ENCODE measurements at regions not wholly inside any gene's neighbourhood (a gene's known extent, or its start where the extent isn't known, plus 50 kb on each side); places are given as distances from the start of the nearest gene placed in this dataset.

DNA sequence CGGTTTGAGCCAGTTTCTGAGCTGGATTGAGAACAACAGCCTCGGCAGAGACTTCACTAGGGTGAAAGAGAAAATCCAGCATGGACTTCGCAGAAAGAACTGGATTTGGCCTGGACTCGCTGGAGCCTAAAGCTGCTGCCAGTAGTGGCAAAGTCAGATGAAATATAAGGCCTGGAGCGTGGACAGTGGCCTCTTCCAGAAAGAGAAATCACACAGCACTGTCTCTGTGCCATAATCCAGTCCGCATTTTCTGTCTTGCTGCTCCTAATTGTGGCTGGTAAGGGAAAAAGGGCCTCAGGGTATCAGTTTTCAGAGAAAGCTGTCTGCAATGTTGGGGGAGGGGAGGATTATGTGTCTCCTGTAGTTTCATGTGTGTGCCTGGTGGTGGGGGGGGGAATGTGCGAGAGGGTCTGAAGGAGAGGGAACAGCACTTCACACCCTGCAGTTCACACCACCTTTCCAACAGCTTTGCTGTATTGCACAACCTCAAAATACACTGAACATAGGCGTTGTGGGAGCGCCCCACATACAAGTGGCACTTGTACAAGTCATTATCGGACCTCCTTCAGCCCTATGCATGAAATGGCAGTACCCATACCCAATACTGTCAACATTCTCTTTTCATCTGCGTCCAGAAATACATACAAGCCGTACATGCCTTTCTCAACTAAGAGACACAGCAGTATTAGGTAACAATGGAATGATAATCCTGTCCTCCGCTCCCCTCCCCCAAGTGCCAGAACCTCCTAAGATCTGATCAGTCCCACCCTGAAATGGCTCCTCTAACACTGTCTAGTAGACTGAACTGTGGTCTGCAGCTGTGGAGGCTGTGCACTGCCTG is 107.5 kb upstream of the ATF7IP start (continued):
- TF ChIP-seq, protein P1, sequence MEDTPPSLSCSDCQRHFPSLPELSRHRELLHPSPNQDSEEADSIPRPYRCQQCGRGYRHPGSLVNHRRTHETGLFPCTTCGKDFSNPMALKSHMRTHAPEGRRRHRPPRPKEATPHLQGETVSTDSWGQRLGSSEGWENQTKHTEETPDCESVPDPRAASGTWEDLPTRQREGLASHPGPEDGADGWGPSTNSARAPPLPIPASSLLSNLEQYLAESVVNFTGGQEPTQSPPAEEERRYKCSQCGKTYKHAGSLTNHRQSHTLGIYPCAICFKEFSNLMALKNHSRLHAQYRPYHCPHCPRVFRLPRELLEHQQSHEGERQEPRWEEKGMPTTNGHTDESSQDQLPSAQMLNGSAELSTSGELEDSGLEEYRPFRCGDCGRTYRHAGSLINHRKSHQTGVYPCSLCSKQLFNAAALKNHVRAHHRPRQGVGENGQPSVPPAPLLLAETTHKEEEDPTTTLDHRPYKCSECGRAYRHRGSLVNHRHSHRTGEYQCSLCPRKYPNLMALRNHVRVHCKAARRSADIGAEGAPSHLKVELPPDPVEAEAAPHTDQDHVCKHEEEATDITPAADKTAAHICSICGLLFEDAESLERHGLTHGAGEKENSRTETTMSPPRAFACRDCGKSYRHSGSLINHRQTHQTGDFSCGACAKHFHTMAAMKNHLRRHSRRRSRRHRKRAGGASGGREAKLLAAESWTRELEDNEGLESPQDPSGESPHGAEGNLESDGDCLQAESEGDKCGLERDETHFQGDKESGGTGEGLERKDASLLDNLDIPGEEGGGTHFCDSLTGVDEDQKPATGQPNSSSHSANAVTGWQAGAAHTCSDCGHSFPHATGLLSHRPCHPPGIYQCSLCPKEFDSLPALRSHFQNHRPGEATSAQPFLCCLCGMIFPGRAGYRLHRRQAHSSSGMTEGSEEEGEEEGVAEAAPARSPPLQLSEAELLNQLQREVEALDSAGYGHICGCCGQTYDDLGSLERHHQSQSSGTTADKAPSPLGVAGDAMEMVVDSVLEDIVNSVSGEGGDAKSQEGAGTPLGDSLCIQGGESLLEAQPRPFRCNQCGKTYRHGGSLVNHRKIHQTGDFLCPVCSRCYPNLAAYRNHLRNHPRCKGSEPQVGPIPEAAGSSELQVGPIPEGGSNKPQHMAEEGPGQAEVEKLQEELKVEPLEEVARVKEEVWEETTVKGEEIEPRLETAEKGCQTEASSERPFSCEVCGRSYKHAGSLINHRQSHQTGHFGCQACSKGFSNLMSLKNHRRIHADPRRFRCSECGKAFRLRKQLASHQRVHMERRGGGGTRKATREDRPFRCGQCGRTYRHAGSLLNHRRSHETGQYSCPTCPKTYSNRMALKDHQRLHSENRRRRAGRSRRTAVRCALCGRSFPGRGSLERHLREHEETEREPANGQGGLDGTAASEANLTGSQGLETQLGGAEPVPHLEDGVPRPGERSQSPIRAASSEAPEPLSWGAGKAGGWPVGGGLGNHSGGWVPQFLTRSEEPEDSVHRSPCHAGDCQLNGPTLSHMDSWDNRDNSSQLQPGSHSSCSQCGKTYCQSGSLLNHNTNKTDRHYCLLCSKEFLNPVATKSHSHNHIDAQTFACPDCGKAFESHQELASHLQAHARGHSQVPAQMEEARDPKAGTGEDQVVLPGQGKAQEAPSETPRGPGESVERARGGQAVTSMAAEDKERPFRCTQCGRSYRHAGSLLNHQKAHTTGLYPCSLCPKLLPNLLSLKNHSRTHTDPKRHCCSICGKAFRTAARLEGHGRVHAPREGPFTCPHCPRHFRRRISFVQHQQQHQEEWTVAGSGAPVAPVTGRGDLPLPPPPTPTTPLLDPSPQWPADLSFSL (CRISPR knock-in tag; IDR thresholded peaks at IDR 0.05) = peak; percentile 61
- TF ChIP-seq SOX13 (IDR thresholded peaks at IDR 0.05) (no peak; the same call in 1 of the 2 replicates), SOX13 (CRISPR knock-in tag; conservative IDR thresholded peaks at IDR 0.05 in 1 of 2, IDR thresholded peaks at IDR 0.05 in 1 of 2) (peak in 1 of 2 experiments; percentile 72; a peak in 1 of 4 replicates), ZNF562 (CRISPR knock-in tag; IDR thresholded peaks at IDR 0.05; ENCODE audit: borderline replicate concordance) (no peak), FOXA3 (CRISPR knock-in tag; IDR thresholded peaks at IDR 0.05) (peak; percentile 56; the same call in 1 of the 2 replicates), THAP11 (CRISPR knock-in tag; IDR thresholded peaks at IDR 0.05) (peak; percentile 71; the same call in 1 of the 2 replicates), ZNF570 (CRISPR knock-in tag; IDR thresholded peaks at IDR 0.05; ENCODE audit: borderline replicate concordance) (no peak), YEATS4 (CRISPR knock-in tag; IDR thresholded peaks at IDR 0.05; ENCODE audit: borderline replicate concordance) (no peak), NFKBIZ (CRISPR knock-in tag; IDR thresholded peaks at IDR 0.05) (peak; percentile 61; the same call in 1 of the 2 replicates), SMAD3 (CRISPR knock-in tag; IDR thresholded peaks at IDR 0.05) (peak; percentile 70; the same call in 1 of the 2 replicates), HOXA3 (CRISPR knock-in tag; IDR thresholded peaks at IDR 0.05) (peak; percentile 52), BCL6 (CRISPR knock-in tag; IDR thresholded peaks at IDR 0.05) (peak; percentile 68), SIX1 (CRISPR knock-in tag; IDR thresholded peaks at IDR 0.05; ENCODE audit: borderline replicate concordance) (peak; percentile 96), ZBTB20 (CRISPR knock-in tag; IDR thresholded peaks at IDR 0.05; ENCODE audit: borderline replicate concordance, low read depth) (peak; percentile 28; the same call in 1 of the 2 replicates), NONO (IDR thresholded peaks at IDR 0.05) (no peak), NONO (CRISPR knock-in tag; conservative IDR thresholded peaks at IDR 0.05) (peak; percentile 61), MAFK (conservative IDR thresholded peaks at IDR 0.05 in 1 of 2, IDR thresholded peaks at IDR 0.05 in 1 of 2; ENCODE audit: low read length in 2 of 2) (0 out of 4 replicates have a peak, but pooled peaks of 1 of the 2 experiments have one; percentile 9)
- TF ChIP-seq, protein P2, sequence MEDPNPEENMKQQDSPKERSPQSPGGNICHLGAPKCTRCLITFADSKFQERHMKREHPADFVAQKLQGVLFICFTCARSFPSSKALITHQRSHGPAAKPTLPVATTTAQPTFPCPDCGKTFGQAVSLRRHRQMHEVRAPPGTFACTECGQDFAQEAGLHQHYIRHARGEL (CRISPR knock-in tag; IDR thresholded peaks at IDR 0.05) = no peak
- TF ChIP-seq, protein P3, sequence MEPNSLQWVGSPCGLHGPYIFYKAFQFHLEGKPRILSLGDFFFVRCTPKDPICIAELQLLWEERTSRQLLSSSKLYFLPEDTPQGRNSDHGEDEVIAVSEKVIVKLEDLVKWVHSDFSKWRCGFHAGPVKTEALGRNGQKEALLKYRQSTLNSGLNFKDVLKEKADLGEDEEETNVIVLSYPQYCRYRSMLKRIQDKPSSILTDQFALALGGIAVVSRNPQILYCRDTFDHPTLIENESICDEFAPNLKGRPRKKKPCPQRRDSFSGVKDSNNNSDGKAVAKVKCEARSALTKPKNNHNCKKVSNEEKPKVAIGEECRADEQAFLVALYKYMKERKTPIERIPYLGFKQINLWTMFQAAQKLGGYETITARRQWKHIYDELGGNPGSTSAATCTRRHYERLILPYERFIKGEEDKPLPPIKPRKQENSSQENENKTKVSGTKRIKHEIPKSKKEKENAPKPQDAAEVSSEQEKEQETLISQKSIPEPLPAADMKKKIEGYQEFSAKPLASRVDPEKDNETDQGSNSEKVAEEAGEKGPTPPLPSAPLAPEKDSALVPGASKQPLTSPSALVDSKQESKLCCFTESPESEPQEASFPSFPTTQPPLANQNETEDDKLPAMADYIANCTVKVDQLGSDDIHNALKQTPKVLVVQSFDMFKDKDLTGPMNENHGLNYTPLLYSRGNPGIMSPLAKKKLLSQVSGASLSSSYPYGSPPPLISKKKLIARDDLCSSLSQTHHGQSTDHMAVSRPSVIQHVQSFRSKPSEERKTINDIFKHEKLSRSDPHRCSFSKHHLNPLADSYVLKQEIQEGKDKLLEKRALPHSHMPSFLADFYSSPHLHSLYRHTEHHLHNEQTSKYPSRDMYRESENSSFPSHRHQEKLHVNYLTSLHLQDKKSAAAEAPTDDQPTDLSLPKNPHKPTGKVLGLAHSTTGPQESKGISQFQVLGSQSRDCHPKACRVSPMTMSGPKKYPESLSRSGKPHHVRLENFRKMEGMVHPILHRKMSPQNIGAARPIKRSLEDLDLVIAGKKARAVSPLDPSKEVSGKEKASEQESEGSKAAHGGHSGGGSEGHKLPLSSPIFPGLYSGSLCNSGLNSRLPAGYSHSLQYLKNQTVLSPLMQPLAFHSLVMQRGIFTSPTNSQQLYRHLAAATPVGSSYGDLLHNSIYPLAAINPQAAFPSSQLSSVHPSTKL (CRISPR knock-in tag; IDR thresholded peaks at IDR 0.05) = peak; percentile 66

Measured in HepG2 (cell line).